Esophagus muscularis mucosa (tissue), 3 donors: ENCODE measurements at regions not wholly inside any gene's neighbourhood (a gene's known extent, or its start where the extent isn't known, plus 50 kb on each side); places are given as distances from the start of the nearest gene placed in this dataset.

Experiments used
- POLR2AphosphoS5 ChIP-seq, 2 donors: sonication (generic); formaldehyde crosslinking; IDR thresholded peaks; one replicate each; pipeline ENCODE4 v1.6.1; 2017; ENCODE audit warnings: antibody characterized with exemption in 2 of 2
- TF ChIP-seq, protein P1 (sequence below), 3 experiments: fragments of 200-600 bp in 2 of 3; fragments of 450-650 bp in 1 of 3; sonication (generic) in 2 of 3; IDR thresholded peaks; one replicate each; pipeline ENCODE4 v1.5.1; 2017 to 2019; ENCODE audit warnings: antibody characterized with exemption in 3 of 3, mild to moderate bottlenecking in 2 of 3, moderate library complexity in 1 of 3

DNA sequence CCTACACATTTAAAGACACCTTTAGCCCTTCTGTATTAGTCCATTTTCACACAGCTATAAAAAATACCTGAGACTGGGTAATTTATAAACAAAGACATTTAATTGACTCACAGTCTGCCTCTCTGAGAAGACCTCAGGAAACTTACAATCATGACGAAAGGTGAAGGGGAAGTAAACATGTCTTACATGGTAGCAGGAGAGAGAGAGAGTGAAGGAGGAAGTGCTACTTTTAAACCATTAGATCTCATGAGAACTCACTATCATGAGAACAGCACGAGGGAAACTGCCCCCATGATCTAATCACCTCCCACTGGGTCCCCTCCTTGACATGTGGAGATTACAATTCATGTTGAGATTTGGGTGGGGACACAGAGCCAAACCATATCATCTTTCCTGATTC, 946.6 kb downstream of the SLC4A3 start:
- no peak for TF ChIP-seq POLR2AphosphoS5 (IDR thresholded peaks at IDR 0.05)
- TF ChIP-seq, protein P1, sequence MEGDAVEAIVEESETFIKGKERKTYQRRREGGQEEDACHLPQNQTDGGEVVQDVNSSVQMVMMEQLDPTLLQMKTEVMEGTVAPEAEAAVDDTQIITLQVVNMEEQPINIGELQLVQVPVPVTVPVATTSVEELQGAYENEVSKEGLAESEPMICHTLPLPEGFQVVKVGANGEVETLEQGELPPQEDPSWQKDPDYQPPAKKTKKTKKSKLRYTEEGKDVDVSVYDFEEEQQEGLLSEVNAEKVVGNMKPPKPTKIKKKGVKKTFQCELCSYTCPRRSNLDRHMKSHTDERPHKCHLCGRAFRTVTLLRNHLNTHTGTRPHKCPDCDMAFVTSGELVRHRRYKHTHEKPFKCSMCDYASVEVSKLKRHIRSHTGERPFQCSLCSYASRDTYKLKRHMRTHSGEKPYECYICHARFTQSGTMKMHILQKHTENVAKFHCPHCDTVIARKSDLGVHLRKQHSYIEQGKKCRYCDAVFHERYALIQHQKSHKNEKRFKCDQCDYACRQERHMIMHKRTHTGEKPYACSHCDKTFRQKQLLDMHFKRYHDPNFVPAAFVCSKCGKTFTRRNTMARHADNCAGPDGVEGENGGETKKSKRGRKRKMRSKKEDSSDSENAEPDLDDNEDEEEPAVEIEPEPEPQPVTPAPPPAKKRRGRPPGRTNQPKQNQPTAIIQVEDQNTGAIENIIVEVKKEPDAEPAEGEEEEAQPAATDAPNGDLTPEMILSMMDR (IDR thresholded peaks at IDR 0.05), result no peak
